HL-60 (cell line): ENCODE measurements at regions not wholly inside any gene's neighbourhood (a gene's known extent, or its start where the extent isn't known, plus 50 kb on each side); places are given as distances from the start of the nearest gene placed in this dataset.

ENCODE experiments used
- DNase-seq, 2 experiments: peaks; one replicate each; pipeline ENCODE4 v3.0.0-alpha.2; 2010 to 2020; ENCODE audit warnings: low read depth in 1 of 2, low spot score in 1 of 2
- H3K27ac ChIP-seq: fragments of 250-450 bp; sonication (Bioruptor Pico); replicated peaks from 2 replicates; pipeline ENCODE4 v1.5.1; 2020; ENCODE audit warnings: mild to moderate bottlenecking, moderate library complexity
- H3K27me3 ChIP-seq: fragments of 250-450 bp; sonication (Bioruptor Pico); 2 replicates; pipeline ENCODE4 v1.5.1; 2021; ENCODE audit warnings: mild to moderate bottlenecking, moderate library complexity; ENCODE audit not compliant: insufficient read depth, poor library complexity, severe bottlenecking
- H3K4me3 ChIP-seq: replicated peaks from 2 replicates; pipeline ENCODE4 v1.5.1; 2011; ENCODE audit warnings: mild to moderate bottlenecking, control low read depth, low read length; ENCODE audit not compliant: insufficient read depth
- GABPA ChIP-seq: IDR thresholded peaks from 2 replicates; pipeline ENCODE4 v1.6.1; 2012; ENCODE audit warnings: low read depth
- POLR2AphosphoS5 ChIP-seq: IDR thresholded peaks from 2 replicates; pipeline ENCODE4 v1.6.1; 2012; ENCODE audit warnings: low read depth
- SPI1 ChIP-seq: IDR thresholded peaks from 2 replicates; pipeline ENCODE4 v1.6.1; 2012; ENCODE audit warnings: low read depth, mild to moderate bottlenecking, borderline replicate concordance
- TF ChIP-seq, protein P1 (sequence below): IDR thresholded peaks from one replicate; pipeline ENCODE4 v1.5.1; 2011; ENCODE audit warnings: low read length, control low read depth, inconsistent platforms; ENCODE audit not compliant: insufficient read depth
- TF ChIP-seq, protein P2 (sequence below): IDR thresholded peaks from 2 replicates; pipeline ENCODE4 v1.6.1; 2012; ENCODE audit warnings: low read depth; ENCODE audit not compliant: insufficient replicate concordance

DNA sequence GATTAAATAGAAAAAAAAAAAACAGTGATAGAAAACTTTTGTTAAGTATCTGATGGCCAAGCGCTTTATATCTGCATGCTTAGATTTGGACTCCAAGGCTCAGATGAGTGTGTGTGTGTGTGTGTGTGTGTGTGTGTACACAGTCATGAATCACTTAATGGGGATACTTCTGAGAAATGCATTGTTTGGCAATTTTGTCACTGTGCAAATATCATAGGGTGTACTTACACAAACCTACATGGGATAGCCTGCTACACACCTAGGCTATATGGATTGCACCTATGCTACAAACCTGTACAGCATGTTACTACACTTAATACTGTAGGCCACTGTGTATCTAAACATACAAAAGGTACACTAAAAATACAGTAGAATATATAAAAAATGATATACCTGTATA lies 635.6 kb upstream of the NUDT12 start:
- H3K27me3 ChIP-seq = no peaks in the 10 kb centered on the region
- DNase-seq = no peak
- no peak overlapping the region for H3K4me3 ChIP-seq
- TF ChIP-seq, protein P1, sequence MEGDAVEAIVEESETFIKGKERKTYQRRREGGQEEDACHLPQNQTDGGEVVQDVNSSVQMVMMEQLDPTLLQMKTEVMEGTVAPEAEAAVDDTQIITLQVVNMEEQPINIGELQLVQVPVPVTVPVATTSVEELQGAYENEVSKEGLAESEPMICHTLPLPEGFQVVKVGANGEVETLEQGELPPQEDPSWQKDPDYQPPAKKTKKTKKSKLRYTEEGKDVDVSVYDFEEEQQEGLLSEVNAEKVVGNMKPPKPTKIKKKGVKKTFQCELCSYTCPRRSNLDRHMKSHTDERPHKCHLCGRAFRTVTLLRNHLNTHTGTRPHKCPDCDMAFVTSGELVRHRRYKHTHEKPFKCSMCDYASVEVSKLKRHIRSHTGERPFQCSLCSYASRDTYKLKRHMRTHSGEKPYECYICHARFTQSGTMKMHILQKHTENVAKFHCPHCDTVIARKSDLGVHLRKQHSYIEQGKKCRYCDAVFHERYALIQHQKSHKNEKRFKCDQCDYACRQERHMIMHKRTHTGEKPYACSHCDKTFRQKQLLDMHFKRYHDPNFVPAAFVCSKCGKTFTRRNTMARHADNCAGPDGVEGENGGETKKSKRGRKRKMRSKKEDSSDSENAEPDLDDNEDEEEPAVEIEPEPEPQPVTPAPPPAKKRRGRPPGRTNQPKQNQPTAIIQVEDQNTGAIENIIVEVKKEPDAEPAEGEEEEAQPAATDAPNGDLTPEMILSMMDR = no peak
- TF ChIP-seq POLR2AphosphoS5 (no peak), GABPA (no peak), SPI1 (no peak)
- TF ChIP-seq, protein P2, sequence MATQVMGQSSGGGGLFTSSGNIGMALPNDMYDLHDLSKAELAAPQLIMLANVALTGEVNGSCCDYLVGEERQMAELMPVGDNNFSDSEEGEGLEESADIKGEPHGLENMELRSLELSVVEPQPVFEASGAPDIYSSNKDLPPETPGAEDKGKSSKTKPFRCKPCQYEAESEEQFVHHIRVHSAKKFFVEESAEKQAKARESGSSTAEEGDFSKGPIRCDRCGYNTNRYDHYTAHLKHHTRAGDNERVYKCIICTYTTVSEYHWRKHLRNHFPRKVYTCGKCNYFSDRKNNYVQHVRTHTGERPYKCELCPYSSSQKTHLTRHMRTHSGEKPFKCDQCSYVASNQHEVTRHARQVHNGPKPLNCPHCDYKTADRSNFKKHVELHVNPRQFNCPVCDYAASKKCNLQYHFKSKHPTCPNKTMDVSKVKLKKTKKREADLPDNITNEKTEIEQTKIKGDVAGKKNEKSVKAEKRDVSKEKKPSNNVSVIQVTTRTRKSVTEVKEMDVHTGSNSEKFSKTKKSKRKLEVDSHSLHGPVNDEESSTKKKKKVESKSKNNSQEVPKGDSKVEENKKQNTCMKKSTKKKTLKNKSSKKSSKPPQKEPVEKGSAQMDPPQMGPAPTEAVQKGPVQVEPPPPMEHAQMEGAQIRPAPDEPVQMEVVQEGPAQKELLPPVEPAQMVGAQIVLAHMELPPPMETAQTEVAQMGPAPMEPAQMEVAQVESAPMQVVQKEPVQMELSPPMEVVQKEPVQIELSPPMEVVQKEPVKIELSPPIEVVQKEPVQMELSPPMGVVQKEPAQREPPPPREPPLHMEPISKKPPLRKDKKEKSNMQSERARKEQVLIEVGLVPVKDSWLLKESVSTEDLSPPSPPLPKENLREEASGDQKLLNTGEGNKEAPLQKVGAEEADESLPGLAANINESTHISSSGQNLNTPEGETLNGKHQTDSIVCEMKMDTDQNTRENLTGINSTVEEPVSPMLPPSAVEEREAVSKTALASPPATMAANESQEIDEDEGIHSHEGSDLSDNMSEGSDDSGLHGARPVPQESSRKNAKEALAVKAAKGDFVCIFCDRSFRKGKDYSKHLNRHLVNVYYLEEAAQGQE = no peak
- no peak overlapping the region for H3K27ac ChIP-seq

DNA sequence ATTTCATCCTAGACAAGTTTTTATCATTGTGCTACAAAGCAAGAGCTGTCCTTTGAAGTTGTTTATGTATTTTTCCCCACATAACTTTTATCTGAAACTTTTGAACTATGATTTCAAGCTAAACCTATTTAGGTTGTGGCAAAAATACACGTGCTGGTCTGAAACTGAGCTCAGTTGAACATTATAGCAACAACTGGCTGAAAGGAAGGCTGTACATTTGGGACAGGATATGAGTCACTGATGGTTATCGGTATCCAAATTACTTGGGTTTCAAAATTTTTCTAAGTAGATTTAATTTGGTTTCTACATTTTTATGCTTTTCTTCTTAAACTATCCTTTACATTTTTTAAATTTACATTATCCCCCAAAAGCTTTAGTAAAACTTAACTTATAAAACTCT lies 627.3 kb upstream of the NUDT12 start:
- H3K27ac ChIP-seq = no peak overlapping the region
- TF ChIP-seq, protein P2 = no peak
- TF ChIP-seq GABPA (no peak), POLR2AphosphoS5 (no peak), SPI1 (no peak)
- TF ChIP-seq, protein P1 = no peak
- H3K4me3 ChIP-seq = no peak overlapping the region
- no peak for DNase-seq
- H3K27me3 ChIP-seq = no peaks in the 10 kb centered on the region

DNA sequence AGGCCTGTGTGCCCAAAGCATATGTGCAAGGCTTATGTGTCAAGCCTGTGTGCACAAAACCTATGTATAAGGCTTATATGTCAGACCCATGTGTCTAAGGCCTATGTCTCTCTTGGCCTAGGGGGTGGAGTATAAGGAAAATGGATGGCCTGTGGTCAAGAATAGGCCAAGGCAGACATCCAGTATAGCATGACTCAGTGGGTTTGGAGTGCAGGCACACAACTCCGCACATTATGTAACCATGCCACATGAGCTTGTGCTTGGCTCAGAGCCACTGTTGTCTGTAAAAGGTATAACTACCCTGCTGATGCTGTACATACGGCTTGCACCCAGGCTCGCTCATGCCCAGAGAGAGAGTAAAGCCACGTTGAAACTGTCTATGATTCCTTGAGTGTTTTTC lies 626.4 kb upstream of the NUDT12 start:
- no peak for DNase-seq
- Histone ChIP-seq H3K27me3 (no peaks in the 10 kb centered on the region), H3K4me3 (no peak overlapping the region), H3K27ac (no peak overlapping the region)
- no peak for TF ChIP-seq POLR2AphosphoS5
- TF ChIP-seq GABPA = no peak
- TF ChIP-seq SPI1 = no peak
- TF ChIP-seq, protein P1 = no peak
- TF ChIP-seq, protein P2 = no peak
